Endothelial cell of umbilical vein (primary cell): ENCODE measurements at regions not wholly inside any gene's neighbourhood (a gene's known extent, or its start where the extent isn't known, plus 50 kb on each side); places are given as distances from the start of the nearest gene placed in this dataset.

Experiments
- BruUV-seq: library from RNA; stranded (reverse); fragments of 400-500 nt; replicated peaks from 2 replicates; lab custom pipeline; 2021; lab: Mats Ljungman, UMichigan
- CTCF ChIA-PET: fragments of 300-600, 350-600 bp; sonication (Branson Sonifier 250); formaldehyde crosslinking; loops from one replicate; lab custom pipeline; 2021; ENCODE audit warnings: antibody characterized with exemption, inconsistent platforms; lab: Charles Lee
- POLR2A ChIA-PET: fragments of 300-600, 350-600 bp; sonication (Branson Sonifier 250); formaldehyde crosslinking; loops from one replicate; lab custom pipeline; 2021; ENCODE audit warnings: antibody characterized with exemption, inconsistent platforms; lab: Charles Lee
- DNase-seq: peaks from one replicate; pipeline ENCODE4 v3.0.0-alpha.2; 2011; ENCODE audit warnings: low read depth, low spot score
- FAIRE-seq: peaks from 2 replicates; lab custom pipeline; 2011; peaks lifted over from hg19 to GRCh38; lab: Jason Lieb, UNC
- H2AFZ ChIP-seq: 2 replicates; pipeline ENCODE4 v1.6.0; 2012; ENCODE audit warnings: low read depth, low read length, control low read depth, inconsistent platforms
- H3K27ac ChIP-seq: 2 replicates; pipeline ENCODE4 v1.5.1; 2011; ENCODE audit warnings: low read depth, mild to moderate bottlenecking, control low read depth, low read length, moderate library complexity; ENCODE audit not compliant: insufficient read depth
- H3K27me3 ChIP-seq, 2 experiments: 2 replicates each; pipeline versions ENCODE4 v1.6.0 to v1.6.1; 2011; ENCODE audit warnings: low read length in 2 of 2, mixed read lengths in 1 of 2; ENCODE audit not compliant: control insufficient read depth in 2 of 2, insufficient read depth in 2 of 2
- H3K36me3 ChIP-seq, 2 experiments: 2 replicates in 1 of 2; 3 replicates in 1 of 2; pipeline ENCODE4 v1.5.1; 2011; ENCODE audit warnings: low read length in 2 of 2, mild to moderate bottlenecking in 1 of 2, moderate library complexity in 1 of 2; ENCODE audit not compliant: control insufficient read depth in 2 of 2, insufficient read depth in 2 of 2; ENCODE audit errors: extremely low read depth in 1 of 2
- H3K4me1 ChIP-seq: 3 replicates; pipeline ENCODE4 v1.5.1; 2011; ENCODE audit warnings: mild to moderate bottlenecking, low read length; ENCODE audit not compliant: control insufficient read depth, insufficient read depth; ENCODE audit errors: extremely low read depth
- H3K4me2 ChIP-seq: 2 replicates; pipeline ENCODE4 v1.6.1; 2011; ENCODE audit warnings: low read length, control low read depth, mixed read lengths; ENCODE audit not compliant: insufficient read depth
- H3K4me3 ChIP-seq, 3 experiments: fragments of 200-600 bp in 1 of 3; sonication (generic), shearing (Covaris generic) in 1 of 3; replicated peaks in 1 of 3; 2 replicates each; pipeline ENCODE4 v1.5.1; 2011 to 2016; ENCODE audit warnings: control low read depth in 3 of 3, low read length in 3 of 3, mild to moderate bottlenecking in 2 of 3, inconsistent platforms in 1 of 3, low read depth in 1 of 3, moderate library complexity in 1 of 3; ENCODE audit not compliant: insufficient read depth in 1 of 3
- H3K79me2 ChIP-seq: 2 replicates; pipeline ENCODE4 v1.6.0; 2012; ENCODE audit warnings: low read length, inconsistent platforms; ENCODE audit not compliant: control insufficient read depth, insufficient read depth
- H3K9ac ChIP-seq: replicated peaks from 2 replicates; pipeline ENCODE3; 2011; ENCODE audit warnings: low read length, control low read depth; ENCODE audit not compliant: insufficient read depth; ENCODE audit errors: extremely low read depth
- H3K9me1 ChIP-seq: replicated peaks from 3 replicates; pipeline ENCODE4 v1.6.0; 2011; ENCODE audit warnings: mild to moderate bottlenecking, low read length; ENCODE audit not compliant: control insufficient read depth, insufficient read depth; ENCODE audit errors: extremely low read depth
- H3K9me3 ChIP-seq: replicated peaks from 2 replicates; pipeline ENCODE4 v1.5.1; 2012; ENCODE audit warnings: low read length, inconsistent platforms; ENCODE audit not compliant: control insufficient read depth, insufficient read depth
- H4K20me1 ChIP-seq: replicated peaks from 2 replicates; pipeline ENCODE3; 2011; ENCODE audit warnings: mild to moderate bottlenecking, low read length; ENCODE audit not compliant: control insufficient read depth, insufficient read depth; ENCODE audit errors: extremely low read depth
- CTCF ChIP-seq, 2 donors: IDR thresholded peaks; 1 replicate in 1 of 2; 2 replicates in 1 of 2; pipeline ENCODE4 v1.5.1; 2011; ENCODE audit warnings: low read length in 2 of 2, mild to moderate bottlenecking in 2 of 2, moderate library complexity in 2 of 2, control low read depth in 1 of 2, inconsistent platforms in 1 of 2, low read depth in 1 of 2; ENCODE audit not compliant: insufficient read depth in 1 of 2; ENCODE audit errors: extremely low read depth in 1 of 2
- EZH2 ChIP-seq: IDR thresholded peaks from 2 replicates; pipeline ENCODE4 v1.6.1; 2012; ENCODE audit warnings: borderline replicate concordance, low read depth, mild to moderate bottlenecking, moderate library complexity, low read length, inconsistent platforms; ENCODE audit not compliant: severe bottlenecking
- FOS ChIP-seq: IDR thresholded peaks from 2 replicates; pipeline ENCODE4 v1.6.1; 2011; ENCODE audit warnings: mild to moderate bottlenecking, low read length, moderate library complexity, borderline replicate concordance; ENCODE audit not compliant: insufficient read depth
- GATA2 ChIP-seq: IDR thresholded peaks from 2 replicates; pipeline ENCODE4 v1.7.0; 2011; ENCODE audit warnings: low read depth, mild to moderate bottlenecking, moderate library complexity, mixed read lengths, low read length; ENCODE audit not compliant: insufficient read length, insufficient read depth
- JUN ChIP-seq: IDR thresholded peaks from 2 replicates; pipeline ENCODE4 v1.6.1; 2011; ENCODE audit warnings: borderline replicate concordance, low read depth; ENCODE audit not compliant: insufficient read length, insufficient read depth
- MAX ChIP-seq: IDR thresholded peaks from 2 replicates; pipeline ENCODE4 v1.6.1; 2011; ENCODE audit not compliant: insufficient read depth, insufficient read length
- MYC ChIP-seq: IDR thresholded peaks from one replicate; pipeline ENCODE4 v1.6.1; 2011; ENCODE audit warnings: mild to moderate bottlenecking, low read depth, low read length
- POLR2A ChIP-seq: IDR thresholded peaks from 2 replicates; pipeline ENCODE4 v1.6.1; 2012; ENCODE audit warnings: low read depth, mild to moderate bottlenecking, control low read depth, low read length
- POLR2AphosphoS5 ChIP-seq: IDR thresholded peaks from 2 replicates; pipeline ENCODE4 v1.6.1; 2012; ENCODE audit warnings: low read depth, mild to moderate bottlenecking, control low read depth, low read length, moderate library complexity; ENCODE audit not compliant: insufficient read depth
- dilution Hi-C: fragments of 300-500 bp; cut with MboI; formaldehyde crosslinking; loops from one replicate; pipeline ENCODE4 v1.15.0; 2019; ENCODE audit warnings: low sequenced_read_pairs; ENCODE audit not compliant: extremely low pct_ligation_motif_present
- intact Hi-C: fragments of 100-400 bp; cut with micrococcal nuclease; formaldehyde crosslinking; loops from one replicate; pipeline ENCODE4 v1.10.0; 2022

GRCh38 chr4:152255437-152255836 is 280.5 kb downstream of the FBXW7 start:
- no TSS peak for BruUV-seq
- Histone ChIP-seq H3K36me3 (no peaks in the 10 kb centered on the region), H3K4me3 (no peak overlapping the region), H3K27me3 (no peaks in the 10 kb centered on the region), H2AFZ (no peak overlapping the region), H3K79me2 (no peaks in the 10 kb centered on the region), H3K9ac (no peak overlapping the region), H3K9me3 (no peaks in the 10 kb centered on the region), H3K4me2 (peak overlapping the region; percentile 14), H3K27ac (peak overlapping the region; percentile 40), H3K9me1 (no peaks in the 10 kb centered on the region), H3K4me1 (peaks cover 47% of the 10 kb centered on the region), H4K20me1 (no peaks in the 10 kb centered on the region)
- POLR2A ChIA-PET = no interaction called here
- peak; percentile 68 for FAIRE-seq
- TF ChIP-seq FOS (peak; percentile 54), POLR2AphosphoS5 (peak; percentile 69), POLR2A (no peak)
- dilution Hi-C loops = no loop called here
- CTCF ChIA-PET = interaction anchor here (1.8 kb wide), 1 partner anchor 12 kb away, joined by 8 read pairs; no protein-coding TSS in a partner anchor
- DNase-seq = peak; percentile 83
- intact Hi-C loops = loop anchor here (5.0 kb wide), 1 partner anchor 427 kb away; no protein-coding TSS in a partner anchor

GRCh38 chr4:152248347-152248746 is 287.5 kb downstream of the FBXW7 start:
- Histone ChIP-seq H3K27ac (no peak overlapping the region), H3K36me3 (no peaks in the 10 kb centered on the region), H3K4me2 (no peak overlapping the region), H3K27me3 (no peaks in the 10 kb centered on the region), H3K4me1 (peaks cover 18% of the 10 kb centered on the region), H4K20me1 (no peaks in the 10 kb centered on the region), H2AFZ (no peak overlapping the region), H3K79me2 (no peaks in the 10 kb centered on the region), H3K9me3 (no peaks in the 10 kb centered on the region), H3K4me3 (no peak overlapping the region), H3K9me1 (no peaks in the 10 kb centered on the region), H3K9ac (no peak overlapping the region)
- ChIA-PET POLR2A (interaction anchor here (0.6 kb wide), 1 partner anchor 96 kb away, joined by 3 read pairs; no protein-coding TSS in a partner anchor), CTCF (no interaction called here)
- DNase-seq (no peak), FAIRE-seq (no peak)
- dilution Hi-C loops (no loop called here), intact Hi-C loops (no loop called here)
- no TSS peak for BruUV-seq
- TF ChIP-seq MAX = no peak
- no peak for TF ChIP-seq GATA2
- TF ChIP-seq MYC = no peak
- TF ChIP-seq EZH2 = no peak
- TF ChIP-seq FOS = no peak
- no peak for TF ChIP-seq CTCF (IDR thresholded peaks at IDR 0.05; ENCODE audit: extremely low read depth in 1 of 2, insufficient read depth in 1 of 2, low read depth in 1 of 2, low read length in 2 of 2)
- no peak for TF ChIP-seq POLR2A
- no peak for TF ChIP-seq JUN
- no peak for TF ChIP-seq POLR2AphosphoS5
